GM23338 (cell line): ENCODE measurements at regions not wholly inside any gene's neighbourhood (a gene's known extent, or its start where the extent isn't known, plus 50 kb on each side); places are given as distances from the start of the nearest gene placed in this dataset.

ENCODE experiments used
- ATAC-seq: fragments of 200-7000 bp; cut with Tn5 transposase; 3 replicates; pipeline ENCODE4 v1.9.1; 2020
- DNase-seq: peaks from one replicate; pipeline ENCODE4 v3.0.0-alpha.2; 2015; ENCODE audit warnings: low spot score
- H2AFZ ChIP-seq: fragments of 200-600 bp; sonication (generic); 2 replicates; pipeline ENCODE4 v1.8.0; 2016; ENCODE audit warnings: antibody characterized with exemption, mild to moderate bottlenecking, moderate library complexity
- H3F3A ChIP-seq: fragments of 200-600 bp; sonication (generic); replicated peaks from 2 replicates; pipeline ENCODE4 v1.8.0; 2017; ENCODE audit warnings: antibody characterized with exemption, mixed run types, low read depth
- H3K27ac ChIP-seq: fragments of 200-600 bp; sonication (generic); 2 replicates; pipeline ENCODE4 v1.6.1; 2016; ENCODE audit warnings: low read depth
- H3K27me3 ChIP-seq: fragments of 200-600 bp; sonication (generic); 2 replicates; pipeline ENCODE4 v1.8.0; 2016; ENCODE audit warnings: mild to moderate bottlenecking, mixed run types, moderate library complexity; ENCODE audit not compliant: insufficient read depth
- H3K36me3 ChIP-seq: fragments of 200-600 bp; sonication (generic); 2 replicates; pipeline ENCODE4 v1.8.0; 2016; ENCODE audit warnings: mild to moderate bottlenecking; ENCODE audit not compliant: insufficient read depth
- H3K4me1 ChIP-seq: fragments of 200-600 bp; sonication (generic); 2 replicates; pipeline ENCODE4 v1.8.0; 2016; ENCODE audit warnings: mild to moderate bottlenecking, moderate library complexity; ENCODE audit not compliant: insufficient read depth
- H3K4me2 ChIP-seq: fragments of 200-600 bp; sonication (generic); 2 replicates; pipeline ENCODE4 v1.7.1; 2017; ENCODE audit warnings: mixed run types
- H3K4me3 ChIP-seq: fragments of 200-600 bp; sonication (generic); 2 replicates; pipeline ENCODE4 v1.6.1; 2016; ENCODE audit warnings: mixed run types
- H3K79me2 ChIP-seq: fragments of 200-600 bp; sonication (generic); replicated peaks from 2 replicates; pipeline ENCODE4 v1.8.0; 2017; ENCODE audit warnings: mild to moderate bottlenecking; ENCODE audit not compliant: insufficient read depth
- H3K9me2 ChIP-seq: fragments of 200-600 bp; sonication (generic); 2 replicates; pipeline ENCODE4 v1.8.0; 2017; ENCODE audit not compliant: insufficient read depth
- H4K20me1 ChIP-seq: fragments of 200-600 bp; sonication (generic); replicated peaks from 2 replicates; pipeline ENCODE4 v1.8.0; 2017; ENCODE audit warnings: mild to moderate bottlenecking; ENCODE audit not compliant: insufficient read depth
- H3K27ac Mint-ChIP-seq: 2 replicates; pipeline ENCODE4 v1.8.0; 2020; ENCODE audit warnings: inconsistent platforms, mild to moderate bottlenecking, moderate library complexity, mixed read lengths
- H3K27me3 Mint-ChIP-seq: 3 replicates; pipeline ENCODE4 v1.8.0; 2022; ENCODE audit warnings: low read depth, mild to moderate bottlenecking, moderate library complexity, mixed read lengths, inconsistent platforms; ENCODE audit not compliant: insufficient read depth, poor library complexity
- H3K36me3 Mint-ChIP-seq: 3 replicates; pipeline ENCODE4 v1.8.0; 2021; ENCODE audit warnings: low read depth, mild to moderate bottlenecking, inconsistent platforms, moderate library complexity, mixed read lengths
- H3K4me1 Mint-ChIP-seq: 3 replicates; pipeline ENCODE4 v1.8.0; 2020; ENCODE audit warnings: mild to moderate bottlenecking, inconsistent platforms, mixed read lengths
- H3K4me3 Mint-ChIP-seq: 3 replicates; pipeline ENCODE4 v1.8.0; 2021; ENCODE audit warnings: moderate library complexity, mild to moderate bottlenecking, inconsistent platforms, mixed read lengths
- H3K9me3 Mint-ChIP-seq: 3 replicates; pipeline ENCODE4 v1.8.0; 2020; ENCODE audit warnings: moderate library complexity, mild to moderate bottlenecking, inconsistent platforms, mixed read lengths
- CREB1 ChIP-seq: fragments of 250-450 bp; sonication (Bioruptor Pico); IDR thresholded peaks from 2 replicates; pipeline ENCODE4 v1.5.0; 2020; ENCODE audit warnings: low read depth, mild to moderate bottlenecking, moderate library complexity
- EZH2 ChIP-seq: fragments of 200-600 bp; sonication (generic); IDR thresholded peaks from one replicate; pipeline ENCODE4 v1.8.0; 2017; ENCODE audit warnings: antibody characterized with exemption, mild to moderate bottlenecking, low read depth; ENCODE audit not compliant: unreplicated experiment
- EZH2phosphoT487 ChIP-seq: fragments of 200-600 bp; sonication (generic); IDR thresholded peaks from one replicate; pipeline ENCODE4 v1.8.1; 2018; ENCODE audit warnings: antibody characterized with exemption; ENCODE audit not compliant: unreplicated experiment
- JUNB ChIP-seq: IDR thresholded peaks from one replicate; pipeline ENCODE4 v1.6.1; 2016; ENCODE audit warnings: antibody characterized with exemption; ENCODE audit not compliant: unreplicated experiment
- NANOG ChIP-seq: IDR thresholded peaks from 2 replicates; pipeline ENCODE4 v1.6.1; 2016; ENCODE audit warnings: antibody characterized with exemption, borderline replicate concordance
- POLR2AphosphoS5 ChIP-seq: IDR thresholded peaks from 2 replicates; pipeline ENCODE4 v1.6.1; 2016; ENCODE audit warnings: antibody characterized with exemption, low read depth
- STAT1 ChIP-seq: IDR thresholded peaks from one replicate; pipeline ENCODE4 v1.6.1; 2016; ENCODE audit warnings: antibody characterized with exemption; ENCODE audit not compliant: unreplicated experiment
- ZNF114 ChIP-seq: fragments of 250-450 bp; sonication (Bioruptor Pico); IDR thresholded peaks from 2 replicates; pipeline ENCODE4 v1.5.0; 2020; ENCODE audit warnings: mild to moderate bottlenecking, moderate library complexity
- ZNF331 ChIP-seq: fragments of 250-450 bp; sonication (Bioruptor Pico); IDR thresholded peaks from 2 replicates; pipeline ENCODE4 v1.5.0; 2020; ENCODE audit warnings: low read depth, mild to moderate bottlenecking, moderate library complexity
- TF ChIP-seq, protein P1 (sequence below), 2 experiments: fragments of 200-600 bp in 1 of 2; sonication (generic) in 1 of 2; conservative IDR thresholded peaks; 2 replicates each; pipeline versions ENCODE4 v1.5.1 to v1.6.1; 2016 to 2017; ENCODE audit warnings: antibody characterized with exemption in 2 of 2, low read depth in 2 of 2, mild to moderate bottlenecking in 2 of 2, moderate library complexity in 1 of 2
- TF ChIP-seq, protein P2 (sequence below): fragments of 250-450 bp; sonication (Bioruptor Pico); IDR thresholded peaks from 2 replicates; pipeline ENCODE4 v1.5.0; 2020; ENCODE audit warnings: mild to moderate bottlenecking, moderate library complexity
- TF ChIP-seq, protein P3 (sequence below): IDR thresholded peaks from 2 replicates; pipeline ENCODE4 v1.6.1; 2016; ENCODE audit warnings: antibody characterized with exemption
- TF ChIP-seq, protein P4 (sequence below): IDR thresholded peaks from one replicate; pipeline ENCODE4 v1.6.1; 2018; ENCODE audit warnings: antibody characterized with exemption; ENCODE audit not compliant: unreplicated experiment

DNA sequence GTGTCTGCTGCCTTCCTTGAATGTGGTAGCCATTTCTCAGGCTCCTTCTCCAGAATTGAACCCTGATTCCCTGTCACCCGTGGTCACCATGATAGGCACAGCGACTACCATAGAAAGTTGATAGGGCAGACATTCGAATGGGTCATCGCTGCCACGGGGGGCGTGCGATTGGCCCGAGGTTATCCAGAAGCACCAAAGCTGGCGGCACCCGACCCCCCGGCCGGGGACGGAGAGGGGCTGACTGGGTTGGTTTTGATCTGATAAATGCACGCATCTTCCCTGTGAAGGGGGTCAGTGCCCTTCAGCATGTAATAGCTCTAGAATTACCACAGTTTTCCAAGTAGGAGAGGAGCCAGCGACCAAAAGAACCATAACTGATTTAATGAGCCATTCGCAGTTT is 94.0 kb upstream of the ANKRD30BL start:
- Histone ChIP-seq H3K4me2 (no peak overlapping the region), H2AFZ (no peak overlapping the region), H3F3A (no peaks in the 10 kb centered on the region), H3K27ac (no peak overlapping the region), H3K4me3 (no peak overlapping the region), H4K20me1 (no peaks in the 10 kb centered on the region), H3K9me2 (no peaks in the 10 kb centered on the region), H3K36me3 (no peaks in the 10 kb centered on the region), H3K4me1 (no peaks in the 10 kb centered on the region), H3K27me3 (peaks cover 38% of the 10 kb centered on the region), H3K79me2 (no peaks in the 10 kb centered on the region)
- TF ChIP-seq EZH2phosphoT487, result no peak
- no peak for TF ChIP-seq ZNF331 (CRISPR knock-in tag)
- TF ChIP-seq, protein P1, sequence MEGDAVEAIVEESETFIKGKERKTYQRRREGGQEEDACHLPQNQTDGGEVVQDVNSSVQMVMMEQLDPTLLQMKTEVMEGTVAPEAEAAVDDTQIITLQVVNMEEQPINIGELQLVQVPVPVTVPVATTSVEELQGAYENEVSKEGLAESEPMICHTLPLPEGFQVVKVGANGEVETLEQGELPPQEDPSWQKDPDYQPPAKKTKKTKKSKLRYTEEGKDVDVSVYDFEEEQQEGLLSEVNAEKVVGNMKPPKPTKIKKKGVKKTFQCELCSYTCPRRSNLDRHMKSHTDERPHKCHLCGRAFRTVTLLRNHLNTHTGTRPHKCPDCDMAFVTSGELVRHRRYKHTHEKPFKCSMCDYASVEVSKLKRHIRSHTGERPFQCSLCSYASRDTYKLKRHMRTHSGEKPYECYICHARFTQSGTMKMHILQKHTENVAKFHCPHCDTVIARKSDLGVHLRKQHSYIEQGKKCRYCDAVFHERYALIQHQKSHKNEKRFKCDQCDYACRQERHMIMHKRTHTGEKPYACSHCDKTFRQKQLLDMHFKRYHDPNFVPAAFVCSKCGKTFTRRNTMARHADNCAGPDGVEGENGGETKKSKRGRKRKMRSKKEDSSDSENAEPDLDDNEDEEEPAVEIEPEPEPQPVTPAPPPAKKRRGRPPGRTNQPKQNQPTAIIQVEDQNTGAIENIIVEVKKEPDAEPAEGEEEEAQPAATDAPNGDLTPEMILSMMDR (conservative IDR thresholded peaks at IDR 0.05; ENCODE audit: low read depth in 2 of 2), result no peak
- TF ChIP-seq STAT1, result no peak
- no peak for TF ChIP-seq JUNB
- no peak for TF ChIP-seq POLR2AphosphoS5
- TF ChIP-seq, protein P2, sequence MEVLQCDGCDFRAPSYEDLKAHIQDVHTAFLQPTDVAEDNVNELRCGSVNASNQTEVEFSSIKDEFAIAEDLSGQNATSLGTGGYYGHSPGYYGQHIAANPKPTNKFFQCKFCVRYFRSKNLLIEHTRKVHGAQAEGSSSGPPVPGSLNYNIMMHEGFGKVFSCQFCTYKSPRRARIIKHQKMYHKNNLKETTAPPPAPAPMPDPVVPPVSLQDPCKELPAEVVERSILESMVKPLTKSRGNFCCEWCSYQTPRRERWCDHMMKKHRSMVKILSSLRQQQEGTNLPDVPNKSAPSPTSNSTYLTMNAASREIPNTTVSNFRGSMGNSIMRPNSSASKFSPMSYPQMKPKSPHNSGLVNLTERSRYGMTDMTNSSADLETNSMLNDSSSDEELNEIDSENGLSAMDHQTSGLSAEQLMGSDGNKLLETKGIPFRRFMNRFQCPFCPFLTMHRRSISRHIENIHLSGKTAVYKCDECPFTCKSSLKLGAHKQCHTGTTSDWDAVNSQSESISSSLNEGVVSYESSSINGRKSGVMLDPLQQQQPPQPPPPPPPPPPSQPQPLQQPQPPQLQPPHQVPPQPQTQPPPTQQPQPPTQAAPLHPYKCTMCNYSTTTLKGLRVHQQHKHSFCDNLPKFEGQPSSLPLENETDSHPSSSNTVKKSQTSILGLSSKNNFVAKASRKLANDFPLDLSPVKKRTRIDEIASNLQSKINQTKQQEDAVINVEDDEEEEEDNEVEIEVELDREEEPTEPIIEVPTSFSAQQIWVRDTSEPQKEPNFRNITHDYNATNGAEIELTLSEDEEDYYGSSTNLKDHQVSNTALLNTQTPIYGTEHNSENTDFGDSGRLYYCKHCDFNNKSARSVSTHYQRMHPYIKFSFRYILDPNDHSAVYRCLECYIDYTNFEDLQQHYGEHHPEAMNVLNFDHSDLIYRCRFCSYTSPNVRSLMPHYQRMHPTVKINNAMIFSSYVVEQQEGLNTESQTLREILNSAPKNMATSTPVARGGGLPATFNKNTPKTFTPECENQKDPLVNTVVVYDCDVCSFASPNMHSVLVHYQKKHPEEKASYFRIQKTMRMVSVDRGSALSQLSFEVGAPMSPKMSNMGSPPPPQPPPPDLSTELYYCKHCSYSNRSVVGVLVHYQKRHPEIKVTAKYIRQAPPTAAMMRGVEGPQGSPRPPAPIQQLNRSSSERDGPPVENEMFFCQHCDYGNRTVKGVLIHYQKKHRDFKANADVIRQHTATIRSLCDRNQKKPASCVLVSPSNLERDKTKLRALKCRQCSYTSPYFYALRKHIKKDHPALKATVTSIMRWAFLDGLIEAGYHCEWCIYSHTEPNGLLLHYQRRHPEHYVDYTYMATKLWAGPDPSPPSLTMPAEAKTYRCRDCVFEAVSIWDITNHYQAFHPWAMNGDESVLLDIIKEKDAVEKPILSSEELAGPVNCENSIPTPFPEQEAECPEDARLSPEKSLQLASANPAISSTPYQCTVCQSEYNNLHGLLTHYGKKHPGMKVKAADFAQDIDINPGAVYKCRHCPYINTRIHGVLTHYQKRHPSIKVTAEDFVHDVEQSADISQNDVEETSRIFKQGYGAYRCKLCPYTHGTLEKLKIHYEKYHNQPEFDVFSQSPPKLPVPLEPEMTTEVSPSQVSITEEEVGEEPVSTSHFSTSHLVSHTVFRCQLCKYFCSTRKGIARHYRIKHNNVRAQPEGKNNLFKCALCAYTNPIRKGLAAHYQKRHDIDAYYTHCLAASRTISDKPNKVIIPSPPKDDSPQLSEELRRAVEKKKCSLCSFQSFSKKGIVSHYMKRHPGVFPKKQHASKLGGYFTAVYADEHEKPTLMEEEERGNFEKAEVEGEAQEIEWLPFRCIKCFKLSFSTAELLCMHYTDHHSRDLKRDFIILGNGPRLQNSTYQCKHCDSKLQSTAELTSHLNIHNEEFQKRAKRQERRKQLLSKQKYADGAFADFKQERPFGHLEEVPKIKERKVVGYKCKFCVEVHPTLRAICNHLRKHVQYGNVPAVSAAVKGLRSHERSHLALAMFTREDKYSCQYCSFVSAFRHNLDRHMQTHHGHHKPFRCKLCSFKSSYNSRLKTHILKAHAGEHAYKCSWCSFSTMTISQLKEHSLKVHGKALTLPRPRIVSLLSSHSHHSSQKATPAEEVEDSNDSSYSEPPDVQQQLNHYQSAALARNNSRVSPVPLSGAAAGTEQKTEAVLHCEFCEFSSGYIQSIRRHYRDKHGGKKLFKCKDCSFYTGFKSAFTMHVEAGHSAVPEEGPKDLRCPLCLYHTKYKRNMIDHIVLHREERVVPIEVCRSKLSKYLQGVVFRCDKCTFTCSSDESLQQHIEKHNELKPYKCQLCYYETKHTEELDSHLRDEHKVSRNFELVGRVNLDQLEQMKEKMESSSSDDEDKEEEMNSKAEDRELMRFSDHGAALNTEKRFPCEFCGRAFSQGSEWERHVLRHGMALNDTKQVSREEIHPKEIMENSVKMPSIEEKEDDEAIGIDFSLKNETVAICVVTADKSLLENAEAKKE (CRISPR knock-in tag), result no peak
- TF ChIP-seq CREB1 (CRISPR knock-in tag), result no peak
- TF ChIP-seq, protein P3, sequence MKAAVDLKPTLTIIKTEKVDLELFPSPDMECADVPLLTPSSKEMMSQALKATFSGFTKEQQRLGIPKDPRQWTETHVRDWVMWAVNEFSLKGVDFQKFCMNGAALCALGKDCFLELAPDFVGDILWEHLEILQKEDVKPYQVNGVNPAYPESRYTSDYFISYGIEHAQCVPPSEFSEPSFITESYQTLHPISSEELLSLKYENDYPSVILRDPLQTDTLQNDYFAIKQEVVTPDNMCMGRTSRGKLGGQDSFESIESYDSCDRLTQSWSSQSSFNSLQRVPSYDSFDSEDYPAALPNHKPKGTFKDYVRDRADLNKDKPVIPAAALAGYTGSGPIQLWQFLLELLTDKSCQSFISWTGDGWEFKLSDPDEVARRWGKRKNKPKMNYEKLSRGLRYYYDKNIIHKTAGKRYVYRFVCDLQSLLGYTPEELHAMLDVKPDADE, result no peak
- no peak for TF ChIP-seq EZH2
- TF ChIP-seq, protein P4, sequence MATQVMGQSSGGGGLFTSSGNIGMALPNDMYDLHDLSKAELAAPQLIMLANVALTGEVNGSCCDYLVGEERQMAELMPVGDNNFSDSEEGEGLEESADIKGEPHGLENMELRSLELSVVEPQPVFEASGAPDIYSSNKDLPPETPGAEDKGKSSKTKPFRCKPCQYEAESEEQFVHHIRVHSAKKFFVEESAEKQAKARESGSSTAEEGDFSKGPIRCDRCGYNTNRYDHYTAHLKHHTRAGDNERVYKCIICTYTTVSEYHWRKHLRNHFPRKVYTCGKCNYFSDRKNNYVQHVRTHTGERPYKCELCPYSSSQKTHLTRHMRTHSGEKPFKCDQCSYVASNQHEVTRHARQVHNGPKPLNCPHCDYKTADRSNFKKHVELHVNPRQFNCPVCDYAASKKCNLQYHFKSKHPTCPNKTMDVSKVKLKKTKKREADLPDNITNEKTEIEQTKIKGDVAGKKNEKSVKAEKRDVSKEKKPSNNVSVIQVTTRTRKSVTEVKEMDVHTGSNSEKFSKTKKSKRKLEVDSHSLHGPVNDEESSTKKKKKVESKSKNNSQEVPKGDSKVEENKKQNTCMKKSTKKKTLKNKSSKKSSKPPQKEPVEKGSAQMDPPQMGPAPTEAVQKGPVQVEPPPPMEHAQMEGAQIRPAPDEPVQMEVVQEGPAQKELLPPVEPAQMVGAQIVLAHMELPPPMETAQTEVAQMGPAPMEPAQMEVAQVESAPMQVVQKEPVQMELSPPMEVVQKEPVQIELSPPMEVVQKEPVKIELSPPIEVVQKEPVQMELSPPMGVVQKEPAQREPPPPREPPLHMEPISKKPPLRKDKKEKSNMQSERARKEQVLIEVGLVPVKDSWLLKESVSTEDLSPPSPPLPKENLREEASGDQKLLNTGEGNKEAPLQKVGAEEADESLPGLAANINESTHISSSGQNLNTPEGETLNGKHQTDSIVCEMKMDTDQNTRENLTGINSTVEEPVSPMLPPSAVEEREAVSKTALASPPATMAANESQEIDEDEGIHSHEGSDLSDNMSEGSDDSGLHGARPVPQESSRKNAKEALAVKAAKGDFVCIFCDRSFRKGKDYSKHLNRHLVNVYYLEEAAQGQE, result no peak
- no peak for TF ChIP-seq NANOG
- no peak for TF ChIP-seq ZNF114
- Mint-ChIP-seq H3K9me3 (peaks cover 47% of the 10 kb centered on the region), H3K27ac (no peak overlapping the region), H3K27me3 (peaks cover 24% of the 10 kb centered on the region), H3K36me3 (peaks cover 35% of the 10 kb centered on the region), H3K4me1 (no peaks in the 10 kb centered on the region), H3K4me3 (no peak overlapping the region)
- no peak for ATAC-seq
- DNase-seq, result no peak
